ENCODE measurements at regions not wholly inside any gene's neighbourhood (a gene's known extent, or its start where the extent isn't known, plus 50 kb on each side); places are given as distances from the start of the nearest gene placed in this dataset.

DNA sequence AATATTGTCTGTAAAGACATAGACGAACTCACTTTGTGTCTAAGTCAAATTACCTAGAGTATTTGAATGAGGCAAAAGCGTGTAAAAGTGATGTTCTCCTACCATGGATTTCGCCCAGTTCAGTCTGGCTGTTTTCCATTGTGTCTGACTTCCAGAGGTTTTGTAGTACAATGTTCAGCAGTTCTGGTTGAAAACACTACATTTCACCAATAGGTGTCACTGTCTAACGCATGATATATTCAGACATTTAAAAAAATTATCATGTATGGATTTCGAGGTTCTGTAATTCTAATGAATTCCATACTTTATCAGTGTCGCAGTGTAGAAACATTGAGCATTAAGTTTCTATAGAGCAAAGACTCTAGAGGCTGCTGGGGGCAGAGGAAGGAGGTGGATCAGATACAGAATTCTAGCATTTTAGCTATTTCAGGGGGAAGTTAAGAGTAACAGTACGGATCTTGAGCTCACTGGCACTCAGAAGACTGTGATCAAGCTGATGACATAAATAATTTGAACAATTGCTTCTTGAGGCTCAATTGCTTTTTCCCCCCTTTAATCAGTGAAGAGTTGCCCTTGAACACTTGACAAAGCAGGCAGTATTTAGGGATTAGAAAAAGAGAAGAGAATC lies 196.9 kb upstream of the RHOBTB1 start:
- no peak for TF ChIP-seq TAF1 (IDR thresholded peaks at IDR 0.05; ENCODE audit: low read depth, low read length)
- TF ChIP-seq POLR2A (IDR thresholded peaks at IDR 0.05; ENCODE audit: low read depth, low read length) = no peak
- TF ChIP-seq POLR2AphosphoS5 (IDR thresholded peaks at IDR 0.05; ENCODE audit: low read depth, low read length) = no peak
